GM23338 (cell line): ENCODE measurements at regions not wholly inside any gene's neighbourhood (a gene's known extent, or its start where the extent isn't known, plus 50 kb on each side); places are given as distances from the start of the nearest gene placed in this dataset.

Experiments used
- ATAC-seq: fragments of 200-7000 bp; cut with Tn5 transposase; 3 replicates; pipeline ENCODE4 v1.9.1; 2020
- DNase-seq: peaks from one replicate; pipeline ENCODE4 v3.0.0-alpha.2; 2015; ENCODE audit warnings: low spot score
- H2AFZ ChIP-seq: fragments of 200-600 bp; sonication (generic); 2 replicates; pipeline ENCODE4 v1.8.0; 2016; ENCODE audit warnings: antibody characterized with exemption, mild to moderate bottlenecking, moderate library complexity
- H3F3A ChIP-seq: fragments of 200-600 bp; sonication (generic); replicated peaks from 2 replicates; pipeline ENCODE4 v1.8.0; 2017; ENCODE audit warnings: antibody characterized with exemption, mixed run types, low read depth
- H3K27ac ChIP-seq: fragments of 200-600 bp; sonication (generic); 2 replicates; pipeline ENCODE4 v1.6.1; 2016; ENCODE audit warnings: low read depth
- H3K27me3 ChIP-seq: fragments of 200-600 bp; sonication (generic); 2 replicates; pipeline ENCODE4 v1.8.0; 2016; ENCODE audit warnings: mild to moderate bottlenecking, mixed run types, moderate library complexity; ENCODE audit not compliant: insufficient read depth
- H3K36me3 ChIP-seq: fragments of 200-600 bp; sonication (generic); 2 replicates; pipeline ENCODE4 v1.8.0; 2016; ENCODE audit warnings: mild to moderate bottlenecking; ENCODE audit not compliant: insufficient read depth
- H3K4me1 ChIP-seq: fragments of 200-600 bp; sonication (generic); 2 replicates; pipeline ENCODE4 v1.8.0; 2016; ENCODE audit warnings: mild to moderate bottlenecking, moderate library complexity; ENCODE audit not compliant: insufficient read depth
- H3K4me2 ChIP-seq: fragments of 200-600 bp; sonication (generic); 2 replicates; pipeline ENCODE4 v1.7.1; 2017; ENCODE audit warnings: mixed run types
- H3K4me3 ChIP-seq: fragments of 200-600 bp; sonication (generic); 2 replicates; pipeline ENCODE4 v1.6.1; 2016; ENCODE audit warnings: mixed run types
- H3K79me2 ChIP-seq: fragments of 200-600 bp; sonication (generic); replicated peaks from 2 replicates; pipeline ENCODE4 v1.8.0; 2017; ENCODE audit warnings: mild to moderate bottlenecking; ENCODE audit not compliant: insufficient read depth
- H3K9me2 ChIP-seq: fragments of 200-600 bp; sonication (generic); 2 replicates; pipeline ENCODE4 v1.8.0; 2017; ENCODE audit not compliant: insufficient read depth
- H4K20me1 ChIP-seq: fragments of 200-600 bp; sonication (generic); replicated peaks from 2 replicates; pipeline ENCODE4 v1.8.0; 2017; ENCODE audit warnings: mild to moderate bottlenecking; ENCODE audit not compliant: insufficient read depth
- H3K27ac Mint-ChIP-seq: 2 replicates; pipeline ENCODE4 v1.8.0; 2020; ENCODE audit warnings: inconsistent platforms, mild to moderate bottlenecking, moderate library complexity, mixed read lengths
- H3K27me3 Mint-ChIP-seq: 3 replicates; pipeline ENCODE4 v1.8.0; 2022; ENCODE audit warnings: low read depth, mild to moderate bottlenecking, moderate library complexity, mixed read lengths, inconsistent platforms; ENCODE audit not compliant: insufficient read depth, poor library complexity
- H3K36me3 Mint-ChIP-seq: 3 replicates; pipeline ENCODE4 v1.8.0; 2021; ENCODE audit warnings: low read depth, mild to moderate bottlenecking, inconsistent platforms, moderate library complexity, mixed read lengths
- H3K4me1 Mint-ChIP-seq: 3 replicates; pipeline ENCODE4 v1.8.0; 2020; ENCODE audit warnings: mild to moderate bottlenecking, inconsistent platforms, mixed read lengths
- H3K4me3 Mint-ChIP-seq: 3 replicates; pipeline ENCODE4 v1.8.0; 2021; ENCODE audit warnings: moderate library complexity, mild to moderate bottlenecking, inconsistent platforms, mixed read lengths
- H3K9me3 Mint-ChIP-seq: 3 replicates; pipeline ENCODE4 v1.8.0; 2020; ENCODE audit warnings: moderate library complexity, mild to moderate bottlenecking, inconsistent platforms, mixed read lengths
- CREB1 ChIP-seq: fragments of 250-450 bp; sonication (Bioruptor Pico); IDR thresholded peaks from 2 replicates; pipeline ENCODE4 v1.5.0; 2020; ENCODE audit warnings: low read depth, mild to moderate bottlenecking, moderate library complexity
- EZH2phosphoT487 ChIP-seq: fragments of 200-600 bp; sonication (generic); IDR thresholded peaks from one replicate; pipeline ENCODE4 v1.8.1; 2018; ENCODE audit warnings: antibody characterized with exemption; ENCODE audit not compliant: unreplicated experiment
- ZNF331 ChIP-seq: fragments of 250-450 bp; sonication (Bioruptor Pico); IDR thresholded peaks from 2 replicates; pipeline ENCODE4 v1.5.0; 2020; ENCODE audit warnings: low read depth, mild to moderate bottlenecking, moderate library complexity
- TF ChIP-seq, protein P1 (sequence below), 2 experiments: fragments of 200-600 bp in 1 of 2; sonication (generic) in 1 of 2; conservative IDR thresholded peaks; 2 replicates each; pipeline versions ENCODE4 v1.5.1 to v1.6.1; 2016 to 2017; ENCODE audit warnings: antibody characterized with exemption in 2 of 2, low read depth in 2 of 2, mild to moderate bottlenecking in 2 of 2, moderate library complexity in 1 of 2
- TF ChIP-seq, protein P2 (sequence below): fragments of 250-450 bp; sonication (Bioruptor Pico); IDR thresholded peaks from 2 replicates; pipeline ENCODE4 v1.5.0; 2020; ENCODE audit warnings: mild to moderate bottlenecking, moderate library complexity

- DNase-seq (peak; percentile 61), ATAC-seq (peak; percentile 80)
- Histone ChIP-seq H3K79me2 (no peaks in the 10 kb centered on the region; the same call in 1 of the 2 replicates), H3F3A (no peaks in the 10 kb centered on the region), H2AFZ (no peak overlapping the region), H3K4me1 (peaks cover 27% of the 10 kb centered on the region), H3K4me2 (0 out of 2 replicates have a peak overlapping the region, but pooled peaks have one; percentile 3), H4K20me1 (no peaks in the 10 kb centered on the region), H3K27ac (peak overlapping the region; percentile 81), H3K9me2 (peaks cover 3% of the 10 kb centered on the region; the same call in 1 of the 2 replicates), H3K4me3 (no peak overlapping the region), H3K36me3 (no peaks in the 10 kb centered on the region), H3K27me3 (no peaks in the 10 kb centered on the region)
- H3K9me3 Mint-ChIP-seq: no peaks in the 10 kb centered on the region; the same call in 2 of the 3 replicates
- TF ChIP-seq ZNF331 (CRISPR knock-in tag) (no peak), CREB1 (CRISPR knock-in tag) (no peak), EZH2phosphoT487 (no peak)
- TF ChIP-seq, protein P1, sequence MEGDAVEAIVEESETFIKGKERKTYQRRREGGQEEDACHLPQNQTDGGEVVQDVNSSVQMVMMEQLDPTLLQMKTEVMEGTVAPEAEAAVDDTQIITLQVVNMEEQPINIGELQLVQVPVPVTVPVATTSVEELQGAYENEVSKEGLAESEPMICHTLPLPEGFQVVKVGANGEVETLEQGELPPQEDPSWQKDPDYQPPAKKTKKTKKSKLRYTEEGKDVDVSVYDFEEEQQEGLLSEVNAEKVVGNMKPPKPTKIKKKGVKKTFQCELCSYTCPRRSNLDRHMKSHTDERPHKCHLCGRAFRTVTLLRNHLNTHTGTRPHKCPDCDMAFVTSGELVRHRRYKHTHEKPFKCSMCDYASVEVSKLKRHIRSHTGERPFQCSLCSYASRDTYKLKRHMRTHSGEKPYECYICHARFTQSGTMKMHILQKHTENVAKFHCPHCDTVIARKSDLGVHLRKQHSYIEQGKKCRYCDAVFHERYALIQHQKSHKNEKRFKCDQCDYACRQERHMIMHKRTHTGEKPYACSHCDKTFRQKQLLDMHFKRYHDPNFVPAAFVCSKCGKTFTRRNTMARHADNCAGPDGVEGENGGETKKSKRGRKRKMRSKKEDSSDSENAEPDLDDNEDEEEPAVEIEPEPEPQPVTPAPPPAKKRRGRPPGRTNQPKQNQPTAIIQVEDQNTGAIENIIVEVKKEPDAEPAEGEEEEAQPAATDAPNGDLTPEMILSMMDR (conservative IDR thresholded peaks at IDR 0.05; ENCODE audit: low read depth in 2 of 2): no peak
- TF ChIP-seq, protein P2, sequence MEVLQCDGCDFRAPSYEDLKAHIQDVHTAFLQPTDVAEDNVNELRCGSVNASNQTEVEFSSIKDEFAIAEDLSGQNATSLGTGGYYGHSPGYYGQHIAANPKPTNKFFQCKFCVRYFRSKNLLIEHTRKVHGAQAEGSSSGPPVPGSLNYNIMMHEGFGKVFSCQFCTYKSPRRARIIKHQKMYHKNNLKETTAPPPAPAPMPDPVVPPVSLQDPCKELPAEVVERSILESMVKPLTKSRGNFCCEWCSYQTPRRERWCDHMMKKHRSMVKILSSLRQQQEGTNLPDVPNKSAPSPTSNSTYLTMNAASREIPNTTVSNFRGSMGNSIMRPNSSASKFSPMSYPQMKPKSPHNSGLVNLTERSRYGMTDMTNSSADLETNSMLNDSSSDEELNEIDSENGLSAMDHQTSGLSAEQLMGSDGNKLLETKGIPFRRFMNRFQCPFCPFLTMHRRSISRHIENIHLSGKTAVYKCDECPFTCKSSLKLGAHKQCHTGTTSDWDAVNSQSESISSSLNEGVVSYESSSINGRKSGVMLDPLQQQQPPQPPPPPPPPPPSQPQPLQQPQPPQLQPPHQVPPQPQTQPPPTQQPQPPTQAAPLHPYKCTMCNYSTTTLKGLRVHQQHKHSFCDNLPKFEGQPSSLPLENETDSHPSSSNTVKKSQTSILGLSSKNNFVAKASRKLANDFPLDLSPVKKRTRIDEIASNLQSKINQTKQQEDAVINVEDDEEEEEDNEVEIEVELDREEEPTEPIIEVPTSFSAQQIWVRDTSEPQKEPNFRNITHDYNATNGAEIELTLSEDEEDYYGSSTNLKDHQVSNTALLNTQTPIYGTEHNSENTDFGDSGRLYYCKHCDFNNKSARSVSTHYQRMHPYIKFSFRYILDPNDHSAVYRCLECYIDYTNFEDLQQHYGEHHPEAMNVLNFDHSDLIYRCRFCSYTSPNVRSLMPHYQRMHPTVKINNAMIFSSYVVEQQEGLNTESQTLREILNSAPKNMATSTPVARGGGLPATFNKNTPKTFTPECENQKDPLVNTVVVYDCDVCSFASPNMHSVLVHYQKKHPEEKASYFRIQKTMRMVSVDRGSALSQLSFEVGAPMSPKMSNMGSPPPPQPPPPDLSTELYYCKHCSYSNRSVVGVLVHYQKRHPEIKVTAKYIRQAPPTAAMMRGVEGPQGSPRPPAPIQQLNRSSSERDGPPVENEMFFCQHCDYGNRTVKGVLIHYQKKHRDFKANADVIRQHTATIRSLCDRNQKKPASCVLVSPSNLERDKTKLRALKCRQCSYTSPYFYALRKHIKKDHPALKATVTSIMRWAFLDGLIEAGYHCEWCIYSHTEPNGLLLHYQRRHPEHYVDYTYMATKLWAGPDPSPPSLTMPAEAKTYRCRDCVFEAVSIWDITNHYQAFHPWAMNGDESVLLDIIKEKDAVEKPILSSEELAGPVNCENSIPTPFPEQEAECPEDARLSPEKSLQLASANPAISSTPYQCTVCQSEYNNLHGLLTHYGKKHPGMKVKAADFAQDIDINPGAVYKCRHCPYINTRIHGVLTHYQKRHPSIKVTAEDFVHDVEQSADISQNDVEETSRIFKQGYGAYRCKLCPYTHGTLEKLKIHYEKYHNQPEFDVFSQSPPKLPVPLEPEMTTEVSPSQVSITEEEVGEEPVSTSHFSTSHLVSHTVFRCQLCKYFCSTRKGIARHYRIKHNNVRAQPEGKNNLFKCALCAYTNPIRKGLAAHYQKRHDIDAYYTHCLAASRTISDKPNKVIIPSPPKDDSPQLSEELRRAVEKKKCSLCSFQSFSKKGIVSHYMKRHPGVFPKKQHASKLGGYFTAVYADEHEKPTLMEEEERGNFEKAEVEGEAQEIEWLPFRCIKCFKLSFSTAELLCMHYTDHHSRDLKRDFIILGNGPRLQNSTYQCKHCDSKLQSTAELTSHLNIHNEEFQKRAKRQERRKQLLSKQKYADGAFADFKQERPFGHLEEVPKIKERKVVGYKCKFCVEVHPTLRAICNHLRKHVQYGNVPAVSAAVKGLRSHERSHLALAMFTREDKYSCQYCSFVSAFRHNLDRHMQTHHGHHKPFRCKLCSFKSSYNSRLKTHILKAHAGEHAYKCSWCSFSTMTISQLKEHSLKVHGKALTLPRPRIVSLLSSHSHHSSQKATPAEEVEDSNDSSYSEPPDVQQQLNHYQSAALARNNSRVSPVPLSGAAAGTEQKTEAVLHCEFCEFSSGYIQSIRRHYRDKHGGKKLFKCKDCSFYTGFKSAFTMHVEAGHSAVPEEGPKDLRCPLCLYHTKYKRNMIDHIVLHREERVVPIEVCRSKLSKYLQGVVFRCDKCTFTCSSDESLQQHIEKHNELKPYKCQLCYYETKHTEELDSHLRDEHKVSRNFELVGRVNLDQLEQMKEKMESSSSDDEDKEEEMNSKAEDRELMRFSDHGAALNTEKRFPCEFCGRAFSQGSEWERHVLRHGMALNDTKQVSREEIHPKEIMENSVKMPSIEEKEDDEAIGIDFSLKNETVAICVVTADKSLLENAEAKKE (CRISPR knock-in tag): 0 out of 2 replicates have a peak, but pooled peaks have one; percentile 23
- no peak overlapping the region for H3K4me3 Mint-ChIP-seq
- H3K27ac Mint-ChIP-seq: peak overlapping the region; percentile 75
- no peaks in the 10 kb centered on the region for H3K36me3 Mint-ChIP-seq
- H3K4me1 Mint-ChIP-seq: peaks cover 39% of the 10 kb centered on the region
- peaks cover 7% of the 10 kb centered on the region for H3K27me3 Mint-ChIP-seq
Measured at GRCh38 chr15:29533647-29534046, 264.0 kb upstream of the NSMCE3 start.
